SK-N-SH treated with all-trans-retinoic acid at 6 μM for 48 hours (cell line): ENCODE measurements at regions not wholly inside any gene's neighbourhood (a gene's known extent, or its start where the extent isn't known, plus 50 kb on each side); places are given as distances from the start of the nearest gene placed in this dataset.

Experiments
- ARNTL ChIP-seq: fragments of 450-650 bp; formaldehyde crosslinking; IDR thresholded peaks from 2 replicates; pipeline ENCODE4 v1.5.0; 2020; ENCODE audit warnings: low read depth, mild to moderate bottlenecking, moderate library complexity, borderline replicate concordance
- BACH2 ChIP-seq: fragments of 250-450 bp; sonication (Bioruptor Pico); IDR thresholded peaks from 2 replicates; pipeline ENCODE4 v1.9.0; 2021; ENCODE audit warnings: mild to moderate bottlenecking, borderline replicate concordance
- CSRNP3 ChIP-seq: fragments of 250-450 bp; sonication (Bioruptor Pico); IDR thresholded peaks from 2 replicates; pipeline ENCODE4 v1.5.1; 2021; ENCODE audit warnings: mild to moderate bottlenecking, moderate library complexity
- GLIS3 ChIP-seq: fragments of 250-450 bp; sonication (Bioruptor Pico); IDR thresholded peaks from 2 replicates; pipeline ENCODE4 v1.5.0; 2020; ENCODE audit warnings: mild to moderate bottlenecking, moderate library complexity
- ISL1 ChIP-seq: fragments of 250-450 bp; sonication (Bioruptor Pico); IDR thresholded peaks from 2 replicates; pipeline ENCODE4 v2.1.2; 2022; ENCODE audit warnings: mild to moderate bottlenecking, moderate library complexity
- PATZ1 ChIP-seq: fragments of 250-450 bp; sonication (Bioruptor Pico); IDR thresholded peaks from 2 replicates; pipeline ENCODE4 v1.8.0; 2020; ENCODE audit warnings: mild to moderate bottlenecking, moderate library complexity, borderline replicate concordance
- TCF4 ChIP-seq: fragments of 250-450 bp; sonication (Bioruptor Pico); IDR thresholded peaks from 2 replicates; pipeline ENCODE4 v1.8.0; 2021; ENCODE audit warnings: mild to moderate bottlenecking, moderate library complexity, borderline replicate concordance
- TSHZ2 ChIP-seq: fragments of 250-450 bp; sonication (Bioruptor Pico); IDR thresholded peaks from 2 replicates; pipeline ENCODE4 v1.5.0; 2020; ENCODE audit warnings: mild to moderate bottlenecking, moderate library complexity
- ZFP3 ChIP-seq: fragments of 250-450 bp; sonication (Bioruptor Pico); IDR thresholded peaks from 2 replicates; pipeline ENCODE4 v1.5.0; 2020; ENCODE audit warnings: mild to moderate bottlenecking, moderate library complexity
- ZFP30 ChIP-seq: fragments of 450-650 bp; formaldehyde crosslinking; IDR thresholded peaks from 2 replicates; pipeline ENCODE4 v1.5.0; 2022; ENCODE audit warnings: mild to moderate bottlenecking, moderate library complexity
- ZNF70 ChIP-seq: fragments of 450-650 bp; formaldehyde crosslinking; IDR thresholded peaks from 2 replicates; pipeline ENCODE4 v1.5.0; 2020; ENCODE audit warnings: mild to moderate bottlenecking, moderate library complexity

GRCh38 chr6:82645536-82646230 lies 282.1 kb downstream of the TPBG start:
- no peak for TF ChIP-seq ISL1 (CRISPR knock-in tag)
- no peak for TF ChIP-seq ARNTL (CRISPR knock-in tag)
- no peak for TF ChIP-seq PATZ1 (CRISPR knock-in tag)
- TF ChIP-seq TCF4 (CRISPR knock-in tag), result no peak
- TF ChIP-seq ZFP3 (CRISPR knock-in tag), result no peak
- no peak for TF ChIP-seq GLIS3 (CRISPR knock-in tag)
- TF ChIP-seq ZNF70 (CRISPR knock-in tag), result no peak
- no peak for TF ChIP-seq CSRNP3 (CRISPR knock-in tag)
- no peak for TF ChIP-seq ZFP30 (CRISPR knock-in tag)
- TF ChIP-seq BACH2 (CRISPR knock-in tag), result no peak
- no peak for TF ChIP-seq TSHZ2 (CRISPR knock-in tag)
